ENCODE measurements at regions not wholly inside any gene's neighbourhood (a gene's known extent, or its start where the extent isn't known, plus 50 kb on each side); places are given as distances from the start of the nearest gene placed in this dataset.

DNA sequence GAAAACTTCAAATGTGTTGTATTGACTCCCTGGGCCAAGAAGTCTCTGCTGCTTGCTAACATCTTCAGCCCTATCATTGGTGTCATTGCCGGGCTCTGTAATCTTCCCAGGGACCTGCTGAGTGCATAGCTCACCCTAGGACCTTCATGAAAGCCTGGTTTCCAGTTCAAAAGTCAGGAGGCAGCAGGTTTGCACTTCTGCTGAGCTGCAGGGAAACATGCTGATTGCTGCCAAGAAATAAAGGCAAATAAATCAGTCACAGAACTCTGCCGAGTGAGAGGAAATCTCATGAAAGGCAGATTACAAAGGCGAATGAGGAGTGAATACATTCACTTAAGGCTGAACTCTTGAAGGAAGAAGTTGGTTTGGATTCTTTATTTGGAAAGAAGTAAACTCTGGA is 1947.6 kb upstream of the CELF4 start:
- TF ChIP-seq CTCF (IDR thresholded peaks at IDR 0.05) (no peak), EP300 (IDR thresholded peaks at IDR 0.05) (no peak), POLR2A (IDR thresholded peaks at IDR 0.05) (no peak), POLR2AphosphoS5 (IDR thresholded peaks at IDR 0.05) (no peak)
